Stimulated activated CD4-positive, alpha-beta T cell treated with anti-CD3 and anti-CD28 coated beads, Interleukin-2, amount 100 ng/mL, for 24 hours (primary cell): ENCODE measurements at regions not wholly inside any gene's neighbourhood (a gene's known extent, or its start where the extent isn't known, plus 50 kb on each side); places are given as distances from the start of the nearest gene placed in this dataset.
A peak's percentile ranks its signal among the peaks of the same experiment; 100 is the strongest.
"Not testable (repeated sequence)": the region's sequence is repeated elsewhere in the genome, so short reads cannot be mapped to it uniquely, and the experiment has no call there.

ENCODE experiments used
- DNase-seq, 2 donors: peaks; one replicate each; pipeline ENCODE4 v3.0.0-alpha.2; 2020

- no peak for DNase-seq
Observed at GRCh38 chr16:17936766-17937402, 399.7 kb downstream of the NPIPA8 start.

- no peak for DNase-seq
Observed at GRCh38 chr16:17930280-17930679, 406.3 kb downstream of the NPIPA8 start.

GRCh38 chr16:17926866-17927399 lies 409.6 kb downstream of the NPIPA8 start:
- DNase-seq = no peak

GRCh38 chr16:17926461-17926860 lies 410.1 kb downstream of the NPIPA8 start:
- DNase-seq = no peak

- no peak for DNase-seq
Observed at GRCh38 chr16:17925761-17926160, 410.8 kb downstream of the NPIPA8 start.

GRCh38 chr16:17921357-17921978 lies 415.1 kb downstream of the NPIPA8 start:
- peak; percentile 66 to 67 for DNase-seq

- no peak for DNase-seq
Observed at GRCh38 chr16:17917316-17918019, 419.1 kb downstream of the NPIPA8 start.

GRCh38 chr16:17915791-17916190 lies 420.7 kb downstream of the NPIPA8 start:
- DNase-seq = no peak

- DNase-seq = no peak
Observed at GRCh38 chr16:17914168-17914567, 422.4 kb downstream of the NPIPA8 start.

- not testable (repeated sequence) for DNase-seq
Observed at GRCh38 chr16:17911578-17911977, 425.0 kb downstream of the NPIPA8 start.

GRCh38 chr16:17906626-17907025 lies 429.9 kb downstream of the NPIPA8 start:
- not testable (repeated sequence) for DNase-seq

GRCh38 chr16:17901309-17901708 lies 430.5 kb upstream of the XYLT1 start:
- DNase-seq = no peak

GRCh38 chr16:17899141-17899540 lies 428.4 kb upstream of the XYLT1 start:
- DNase-seq = no peak

GRCh38 chr16:17887963-17888362 lies 417.2 kb upstream of the XYLT1 start:
- DNase-seq = no peak

- no peak for DNase-seq
Observed at GRCh38 chr16:17885659-17886207, 415.0 kb upstream of the XYLT1 start.

GRCh38 chr16:17877821-17878360 lies 407.1 kb upstream of the XYLT1 start:
- DNase-seq = no peak

- DNase-seq = no peak
Observed at GRCh38 chr16:17866996-17867395, 396.2 kb upstream of the XYLT1 start.

- no peak for DNase-seq
Observed at GRCh38 chr16:17861981-17862479, 391.3 kb upstream of the XYLT1 start.

- DNase-seq = no peak
Observed at GRCh38 chr16:17858061-17858460, 387.3 kb upstream of the XYLT1 start.

GRCh38 chr16:17853958-17854357 lies 383.2 kb upstream of the XYLT1 start:
- DNase-seq = no peak

- no peak for DNase-seq
Observed at GRCh38 chr16:17852977-17853702, 382.4 kb upstream of the XYLT1 start.

- DNase-seq = no peak
Observed at GRCh38 chr16:17850581-17851250, 380.0 kb upstream of the XYLT1 start.
